PC-3 (cell line): ENCODE measurements at regions not wholly inside any gene's neighbourhood (a gene's known extent, or its start where the extent isn't known, plus 50 kb on each side); places are given as distances from the start of the nearest gene placed in this dataset.

Experiments
- EZH2 ChIP-seq: fragments of 300-600 bp; sonication (generic); IDR thresholded peaks from one replicate; pipeline ENCODE4 v1.6.1; 2017; ENCODE audit warnings: antibody characterized with exemption, mild to moderate bottlenecking, low read length; ENCODE audit not compliant: unreplicated experiment
- EZH2phosphoT487 ChIP-seq: fragments of 300-600 bp; sonication (generic); IDR thresholded peaks from 2 replicates; pipeline ENCODE4 v1.6.1; 2018; ENCODE audit warnings: mild to moderate bottlenecking, antibody characterized with exemption, low read length, borderline replicate concordance
- TF ChIP-seq, protein P1 (sequence below): fragments of 300-600 bp; sonication (generic); conservative IDR thresholded peaks from 2 replicates; pipeline ENCODE4 v1.5.1; 2017; ENCODE audit warnings: antibody characterized with exemption, low read depth, mild to moderate bottlenecking, low read length

DNA sequence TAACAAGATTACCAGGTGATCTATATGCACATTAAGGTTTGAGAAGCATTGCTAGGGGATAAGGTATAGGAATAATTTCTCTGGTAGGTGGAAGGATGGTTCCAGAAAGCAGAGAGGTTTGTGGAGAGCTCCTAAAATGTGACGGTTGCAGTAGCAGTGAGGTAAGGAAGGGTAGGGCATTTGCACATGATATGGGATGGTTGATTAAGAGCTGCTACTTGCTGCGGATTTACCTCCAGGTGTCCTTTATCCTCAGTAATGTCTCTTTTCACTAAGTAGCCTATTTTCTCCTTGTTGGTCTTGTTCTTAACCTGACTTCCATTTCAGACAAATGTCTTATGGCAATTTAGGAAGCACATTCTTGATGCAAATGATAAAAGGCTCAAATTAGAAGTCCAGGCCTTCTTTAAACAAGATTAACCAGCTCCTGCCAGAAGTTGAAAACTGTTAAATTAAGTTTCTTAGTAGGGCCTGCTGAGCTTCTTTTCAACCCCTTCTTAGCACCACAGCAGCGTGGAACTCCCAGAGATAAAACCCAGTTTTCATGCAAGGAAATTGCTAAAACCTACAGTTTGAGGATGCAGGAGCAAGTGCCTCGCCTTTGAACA, 231.1 kb upstream of the GADL1 start:
- TF ChIP-seq, protein P1, sequence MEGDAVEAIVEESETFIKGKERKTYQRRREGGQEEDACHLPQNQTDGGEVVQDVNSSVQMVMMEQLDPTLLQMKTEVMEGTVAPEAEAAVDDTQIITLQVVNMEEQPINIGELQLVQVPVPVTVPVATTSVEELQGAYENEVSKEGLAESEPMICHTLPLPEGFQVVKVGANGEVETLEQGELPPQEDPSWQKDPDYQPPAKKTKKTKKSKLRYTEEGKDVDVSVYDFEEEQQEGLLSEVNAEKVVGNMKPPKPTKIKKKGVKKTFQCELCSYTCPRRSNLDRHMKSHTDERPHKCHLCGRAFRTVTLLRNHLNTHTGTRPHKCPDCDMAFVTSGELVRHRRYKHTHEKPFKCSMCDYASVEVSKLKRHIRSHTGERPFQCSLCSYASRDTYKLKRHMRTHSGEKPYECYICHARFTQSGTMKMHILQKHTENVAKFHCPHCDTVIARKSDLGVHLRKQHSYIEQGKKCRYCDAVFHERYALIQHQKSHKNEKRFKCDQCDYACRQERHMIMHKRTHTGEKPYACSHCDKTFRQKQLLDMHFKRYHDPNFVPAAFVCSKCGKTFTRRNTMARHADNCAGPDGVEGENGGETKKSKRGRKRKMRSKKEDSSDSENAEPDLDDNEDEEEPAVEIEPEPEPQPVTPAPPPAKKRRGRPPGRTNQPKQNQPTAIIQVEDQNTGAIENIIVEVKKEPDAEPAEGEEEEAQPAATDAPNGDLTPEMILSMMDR, result no peak
- no peak for TF ChIP-seq EZH2
- no peak for TF ChIP-seq EZH2phosphoT487
